HCT116 (cell line): ENCODE measurements at regions not wholly inside any gene's neighbourhood (a gene's known extent, or its start where the extent isn't known, plus 50 kb on each side); places are given as distances from the start of the nearest gene placed in this dataset.

Experiments used
- ATAC-seq: fragments of 200-7000 bp; cut with Tn5 transposase; 2 replicates; pipeline ENCODE4 v1.9.1; 2020; ENCODE audit warnings: mild to moderate bottlenecking, moderate library complexity
- BruUV-seq: library from RNA; stranded (reverse); fragments of 400-500 nt; replicated peaks from 2 replicates; lab custom pipeline; 2021; lab: Mats Ljungman, UMichigan
- CTCF ChIA-PET: fragments of 300-600 bp; sonication (Branson Sonifier 250); formaldehyde crosslinking; loops from one replicate; lab custom pipeline; 2021; ENCODE audit warnings: antibody characterized with exemption; lab: Charles Lee
- POLR2A ChIA-PET: fragments of 300-600, 350-600 bp; sonication (Branson Sonifier 250); formaldehyde crosslinking; loops from one replicate; lab custom pipeline; 2021; ENCODE audit warnings: antibody characterized with exemption; lab: Charles Lee
- RAD21 ChIA-PET, 2 experiments: fragments of 300-600 bp; sonication (Branson Sonifier 250); formaldehyde crosslinking; loops; one replicate each; lab custom pipeline; 2023; ENCODE audit warnings: low total read pairs in 2 of 2; ENCODE audit not compliant: uncharacterized antibody in 2 of 2, unreplicated experiment in 2 of 2, low non-redundant PET in 1 of 2; lab: Charles Lee
- DNase-seq: peaks from one replicate; pipeline ENCODE4 v3.0.0-alpha.2; 2010; ENCODE audit warnings: low read depth, low spot score
- H2AFZ ChIP-seq: fragments of 200-600 bp; shearing (Covaris generic), sonication (generic); 2 replicates; pipeline ENCODE4 v1.6.1; 2017; ENCODE audit warnings: low read depth, mixed run types, mixed read lengths, antibody characterized with exemption, low read length; ENCODE audit not compliant: poor library complexity, severe bottlenecking
- H3K27ac ChIP-seq: 2 replicates; pipeline ENCODE4 v1.5.1; 2012; ENCODE audit warnings: low read depth, low read length
- H3K27me3 ChIP-seq: fragments of 200-600 bp; sonication (generic); 2 replicates; pipeline ENCODE4 v1.6.1; 2016; ENCODE audit warnings: mixed run types, low read length, mixed read lengths; ENCODE audit not compliant: insufficient read depth
- H3K36me3 ChIP-seq, 2 experiments: fragments of 200-500 bp in 1 of 2; fragments of 200-600 bp in 1 of 2; sonication (Bioruptor generic) in 1 of 2; sonication (generic) in 1 of 2; 2 replicates each; pipeline versions ENCODE4 v1.5.1 to v1.6.1; 2014 to 2016; ENCODE audit warnings: low read length in 2 of 2, inconsistent platforms in 1 of 2, mixed read lengths in 1 of 2, mixed run types in 1 of 2; ENCODE audit not compliant: insufficient read depth in 2 of 2, control insufficient read depth in 1 of 2
- H3K4me1 ChIP-seq, 2 experiments: fragments of 200-600 bp in 1 of 2; sonication (generic) in 1 of 2; 2 replicates each; pipeline versions ENCODE4 v1.5.1 to v1.6.1; 2012 to 2017; ENCODE audit warnings: low read length in 2 of 2, inconsistent platforms in 1 of 2, mild to moderate bottlenecking in 1 of 2, mixed read lengths in 1 of 2, mixed run types in 1 of 2, moderate library complexity in 1 of 2; ENCODE audit not compliant: insufficient read depth in 2 of 2, control insufficient read depth in 1 of 2
- H3K4me2 ChIP-seq: fragments of 200-600 bp; sonication (generic); 2 replicates; pipeline ENCODE4 v1.6.1; 2017; ENCODE audit warnings: mixed run types, low read length, mixed read lengths
- H3K4me3 ChIP-seq, 2 experiments: fragments of 200-600 bp in 1 of 2; sonication (generic) in 1 of 2; replicated peaks in 1 of 2; 2 replicates each; pipeline ENCODE4 v1.5.1; 2011 to 2016; ENCODE audit warnings: low read length in 2 of 2, control low read depth in 1 of 2, low read depth in 1 of 2, mild to moderate bottlenecking in 1 of 2, mixed read lengths in 1 of 2, mixed run types in 1 of 2
- H3K79me2 ChIP-seq: fragments of 200-600 bp; sonication (generic); 2 replicates; pipeline ENCODE4 v1.6.1; 2017; ENCODE audit warnings: mild to moderate bottlenecking, mixed run types, low read length, moderate library complexity, mixed read lengths; ENCODE audit not compliant: insufficient read depth
- H3K9ac ChIP-seq: fragments of 200-600 bp; sonication (generic); 2 replicates; pipeline ENCODE4 v1.6.1; 2016; ENCODE audit warnings: low read length, mixed read lengths
- H3K9me2 ChIP-seq: fragments of 200-600 bp; sonication (generic), shearing (Covaris generic); 2 replicates; pipeline ENCODE4 v1.6.1; 2017; ENCODE audit warnings: mixed run types, mild to moderate bottlenecking, moderate library complexity; ENCODE audit not compliant: insufficient read depth
- H3K9me3 ChIP-seq, 2 experiments: fragments of 200-500 bp in 1 of 2; fragments of 200-600 bp in 1 of 2; sonication (Bioruptor generic) in 1 of 2; sonication (generic) in 1 of 2; 2 replicates each; pipeline ENCODE4 v1.6.1; 2014 to 2017; ENCODE audit warnings: low read length in 2 of 2, mixed read lengths in 2 of 2, inconsistent platforms in 1 of 2, low read depth in 1 of 2, mild to moderate bottlenecking in 1 of 2, mixed run types in 1 of 2, moderate library complexity in 1 of 2; ENCODE audit not compliant: control insufficient read depth in 1 of 2, insufficient read depth in 1 of 2
- H4K20me1 ChIP-seq: fragments of 200-600 bp; sonication (generic), shearing (Covaris generic); 2 replicates; pipeline ENCODE4 v1.6.1; 2017; ENCODE audit warnings: mixed run types, mild to moderate bottlenecking, moderate library complexity; ENCODE audit not compliant: insufficient read depth
- CBX3 ChIP-seq: IDR thresholded peaks from 2 replicates; pipeline ENCODE4 v1.6.1; 2012; ENCODE audit warnings: low read depth
- EGR1 ChIP-seq: IDR thresholded peaks from 2 replicates; pipeline ENCODE4 v1.6.1; 2012; ENCODE audit warnings: low read depth
- ELF1 ChIP-seq: IDR thresholded peaks from 2 replicates; pipeline ENCODE4 v1.6.1; 2012; ENCODE audit warnings: low read depth, borderline replicate concordance
- EZH2 ChIP-seq: fragments of 200-600 bp; sonication (generic); IDR thresholded peaks from 2 replicates; pipeline ENCODE4 v1.6.1; 2017; ENCODE audit warnings: antibody characterized with exemption, mixed run types
- EZH2phosphoT487 ChIP-seq: fragments of 200-600 bp; IDR thresholded peaks from 2 replicates; pipeline ENCODE4 v1.6.1; 2018; ENCODE audit warnings: antibody characterized with exemption, borderline replicate concordance
- FOSL1 ChIP-seq: IDR thresholded peaks from 2 replicates; pipeline ENCODE4 v1.6.1; 2012; ENCODE audit warnings: low read depth
- POLR2A ChIP-seq: IDR thresholded peaks from 2 replicates; pipeline ENCODE4 v1.7.0; 2011; ENCODE audit warnings: borderline replicate concordance; ENCODE audit not compliant: insufficient read depth, insufficient read length; ENCODE audit errors: extremely low read depth
- POLR2AphosphoS5 ChIP-seq: IDR thresholded peaks from 2 replicates; pipeline ENCODE4 v1.6.1; 2011; ENCODE audit warnings: mild to moderate bottlenecking, low read depth, low read length, moderate library complexity
- RAD21 ChIP-seq: IDR thresholded peaks from 2 replicates; pipeline ENCODE4 v1.6.1; 2012; ENCODE audit warnings: low read depth, mild to moderate bottlenecking
- REST ChIP-seq: IDR thresholded peaks from 2 replicates; pipeline ENCODE4 v1.6.1; 2012; ENCODE audit warnings: low read depth
- SIN3A ChIP-seq: IDR thresholded peaks from 2 replicates; pipeline ENCODE4 v1.6.1; 2012; ENCODE audit warnings: low read depth
- SP1 ChIP-seq: IDR thresholded peaks from 2 replicates; pipeline ENCODE4 v1.6.1; 2012; ENCODE audit warnings: low read depth
- SRF ChIP-seq: IDR thresholded peaks from 2 replicates; pipeline ENCODE4 v1.6.1; 2012; ENCODE audit warnings: low read depth
- TCF7L2 ChIP-seq: IDR thresholded peaks from 2 replicates; pipeline ENCODE4 v1.7.0; 2011; ENCODE audit warnings: borderline replicate concordance, inconsistent platforms; ENCODE audit not compliant: insufficient read depth, insufficient read length; ENCODE audit errors: extremely low read depth
- YY1 ChIP-seq: IDR thresholded peaks from 2 replicates; pipeline ENCODE4 v1.6.1; 2011; ENCODE audit warnings: low read length, low read depth, moderate library complexity, mild to moderate bottlenecking; ENCODE audit not compliant: insufficient replicate concordance; ENCODE audit errors: extremely low read depth
- ZBTB33 ChIP-seq: IDR thresholded peaks from 2 replicates; pipeline ENCODE4 v1.6.1; 2011; ENCODE audit warnings: mild to moderate bottlenecking, low read length, moderate library complexity; ENCODE audit not compliant: insufficient replicate concordance; ENCODE audit errors: extremely low read depth
- ZNF274 ChIP-seq: fragments of 200-500 bp; sonication (Bioruptor generic); IDR thresholded peaks from 2 replicates; pipeline ENCODE4 v1.6.1; 2014; ENCODE audit warnings: mild to moderate bottlenecking, low read depth, low read length, inconsistent platforms
- intact Hi-C: fragments of 100-400 bp; cut with micrococcal nuclease; formaldehyde crosslinking; loops from 2 replicates; pipeline ENCODE4 v1.10.0; 2022
- TF ChIP-seq, protein P1 (sequence below), 3 experiments: fragments of 200-600 bp in 1 of 3; sonication (generic) in 1 of 3; IDR thresholded peaks in 2 of 3; conservative IDR thresholded peaks in 1 of 3; 2 replicates each; pipeline ENCODE4 v1.5.1; 2012 to 2017; ENCODE audit warnings: low read depth in 2 of 3, low read length in 2 of 3, antibody characterized with exemption in 1 of 3, borderline replicate concordance in 1 of 3, control low read depth in 1 of 3, mild to moderate bottlenecking in 1 of 3, mixed read lengths in 1 of 3, mixed run types in 1 of 3, moderate library complexity in 1 of 3; ENCODE audit not compliant: insufficient read depth in 1 of 3
- TF ChIP-seq, protein P2 (sequence below): IDR thresholded peaks from 2 replicates; pipeline ENCODE4 v1.6.1; 2012
- TF ChIP-seq, protein P3 (sequence below): IDR thresholded peaks from 2 replicates; pipeline ENCODE4 v1.6.1; 2012

- ATAC-seq: no peak
- H3K4me1 ChIP-seq: no peaks in the 10 kb centered on the region
- no peak for DNase-seq
- no peak overlapping the region for H3K9ac ChIP-seq
- ChIA-PET POLR2A (no interaction called here), CTCF (no interaction called here), RAD21 (no interaction called here)
- no peaks in the 10 kb centered on the region for H4K20me1 ChIP-seq
- H3K9me3 ChIP-seq: no peaks in the 10 kb centered on the region
- intact Hi-C loops: no loop called here
- no peaks in the 10 kb centered on the region for H3K9me2 ChIP-seq
- H3K27me3 ChIP-seq: no peaks in the 10 kb centered on the region
- H3K4me2 ChIP-seq: no peak overlapping the region
- H3K36me3 ChIP-seq: no peaks in the 10 kb centered on the region
- no peak overlapping the region for H2AFZ ChIP-seq
- TF ChIP-seq ELF1 (no peak), POLR2AphosphoS5 (no peak), REST (no peak), CBX3 (no peak), YY1 (no peak), EZH2 (no peak), EZH2phosphoT487 (no peak), POLR2A (no peak), SIN3A (no peak), FOSL1 (no peak), ZNF274 (no peak), ZBTB33 (no peak), SP1 (no peak), EGR1 (no peak), TCF7L2 (no peak), RAD21 (no peak), SRF (no peak)
- TF ChIP-seq, protein P1, sequence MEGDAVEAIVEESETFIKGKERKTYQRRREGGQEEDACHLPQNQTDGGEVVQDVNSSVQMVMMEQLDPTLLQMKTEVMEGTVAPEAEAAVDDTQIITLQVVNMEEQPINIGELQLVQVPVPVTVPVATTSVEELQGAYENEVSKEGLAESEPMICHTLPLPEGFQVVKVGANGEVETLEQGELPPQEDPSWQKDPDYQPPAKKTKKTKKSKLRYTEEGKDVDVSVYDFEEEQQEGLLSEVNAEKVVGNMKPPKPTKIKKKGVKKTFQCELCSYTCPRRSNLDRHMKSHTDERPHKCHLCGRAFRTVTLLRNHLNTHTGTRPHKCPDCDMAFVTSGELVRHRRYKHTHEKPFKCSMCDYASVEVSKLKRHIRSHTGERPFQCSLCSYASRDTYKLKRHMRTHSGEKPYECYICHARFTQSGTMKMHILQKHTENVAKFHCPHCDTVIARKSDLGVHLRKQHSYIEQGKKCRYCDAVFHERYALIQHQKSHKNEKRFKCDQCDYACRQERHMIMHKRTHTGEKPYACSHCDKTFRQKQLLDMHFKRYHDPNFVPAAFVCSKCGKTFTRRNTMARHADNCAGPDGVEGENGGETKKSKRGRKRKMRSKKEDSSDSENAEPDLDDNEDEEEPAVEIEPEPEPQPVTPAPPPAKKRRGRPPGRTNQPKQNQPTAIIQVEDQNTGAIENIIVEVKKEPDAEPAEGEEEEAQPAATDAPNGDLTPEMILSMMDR (IDR thresholded peaks at IDR 0.05 in 2 of 3, conservative IDR thresholded peaks at IDR 0.05 in 1 of 3; ENCODE audit: borderline replicate concordance in 1 of 3, insufficient read depth in 1 of 3, low read depth in 2 of 3, low read length in 2 of 3): no peak
- TF ChIP-seq, protein P2, sequence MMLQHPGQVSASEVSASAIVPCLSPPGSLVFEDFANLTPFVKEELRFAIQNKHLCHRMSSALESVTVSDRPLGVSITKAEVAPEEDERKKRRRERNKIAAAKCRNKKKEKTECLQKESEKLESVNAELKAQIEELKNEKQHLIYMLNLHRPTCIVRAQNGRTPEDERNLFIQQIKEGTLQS: no peak
- TF ChIP-seq, protein P3, sequence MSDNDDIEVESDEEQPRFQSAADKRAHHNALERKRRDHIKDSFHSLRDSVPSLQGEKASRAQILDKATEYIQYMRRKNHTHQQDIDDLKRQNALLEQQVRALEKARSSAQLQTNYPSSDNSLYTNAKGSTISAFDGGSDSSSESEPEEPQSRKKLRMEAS: no peak
- no peaks in the 10 kb centered on the region for H3K79me2 ChIP-seq
- no peak overlapping the region for H3K27ac ChIP-seq
- BruUV-seq: no TSS peak
- no peak overlapping the region for H3K4me3 ChIP-seq
Measured at GRCh38 chr14:43041207-43041606, 1434.5 kb downstream of the LRFN5 start.
